Vagina (tissue), 2 donors: ENCODE measurements at regions not wholly inside any gene's neighbourhood (a gene's known extent, or its start where the extent isn't known, plus 50 kb on each side); places are given as distances from the start of the nearest gene placed in this dataset.

ENCODE experiments used
- DNase-seq, 2 donors: peaks; one replicate each; pipeline ENCODE4 v3.0.0-alpha.2; 2017; ENCODE audit errors: extremely low spot score in 2 of 2
- H3K27ac ChIP-seq: fragments of 200-600 bp; sonication (generic); one replicate; pipeline ENCODE4 v1.5.1; 2019
- H3K27me3 ChIP-seq: fragments of 200-600 bp; sonication (generic); one replicate; pipeline ENCODE4 v1.5.1; 2019
- H3K36me3 ChIP-seq, 2 donors: fragments of 200-600 bp; sonication (generic); one replicate each; pipeline ENCODE4 v1.5.1; 2017 to 2019
- H3K4me1 ChIP-seq: fragments of 200-600 bp; sonication (generic); one replicate; pipeline ENCODE4 v1.5.1; 2019
- H3K4me3 ChIP-seq, 2 donors: fragments of 200-600 bp; sonication (generic); 1 replicate in 1 of 2; 2 replicates in 1 of 2; pipeline ENCODE4 v1.5.1; 2016 to 2019
- H3K9me3 ChIP-seq: fragments of 200-600 bp; sonication (generic); one replicate; pipeline ENCODE4 v1.5.1; 2019
- CTCF ChIP-seq, 3 experiments: fragments of 450-650 bp in 2 of 3; fragments of 200-600 bp in 1 of 3; sonication (generic) in 1 of 3; IDR thresholded peaks; one replicate each; pipeline ENCODE4 v1.5.1; 2017 to 2019; ENCODE audit warnings: antibody characterized with exemption in 3 of 3, mild to moderate bottlenecking in 2 of 3, moderate library complexity in 2 of 3
- POLR2A ChIP-seq, 2 donors: fragments of 450-650 bp; IDR thresholded peaks; one replicate each; pipeline ENCODE4 v1.6.1; 2017; ENCODE audit warnings: antibody characterized with exemption in 2 of 2, mild to moderate bottlenecking in 2 of 2, moderate library complexity in 2 of 2
- POLR2AphosphoS5 ChIP-seq, 2 donors: sonication (generic); formaldehyde crosslinking; IDR thresholded peaks; one replicate each; pipeline ENCODE4 v1.9.0; 2017; ENCODE audit warnings: antibody characterized with exemption in 2 of 2, mild to moderate bottlenecking in 2 of 2, low read depth in 1 of 2; ENCODE audit not compliant: insufficient read depth in 1 of 2
- intact Hi-C: fragments of 100-400 bp; cut with DNase I; formaldehyde crosslinking; loops from one replicate; pipeline ENCODE4 v1.15.1; 2023

- no peak overlapping the region for H3K27ac ChIP-seq
- intact Hi-C loops: no loop called here
- no peaks in the 10 kb centered on the region for H3K9me3 ChIP-seq
- H3K36me3 ChIP-seq: no peaks in the 10 kb centered on the region
- DNase-seq: no peak
- no peak overlapping the region for H3K4me3 ChIP-seq
- no peaks in the 10 kb centered on the region for H3K27me3 ChIP-seq
- H3K4me1 ChIP-seq: no peaks in the 10 kb centered on the region
- TF ChIP-seq POLR2AphosphoS5 (IDR thresholded peaks at IDR 0.05; ENCODE audit: insufficient read depth in 1 of 2, low read depth in 1 of 2) (no peak), CTCF (IDR thresholded peaks at IDR 0.05) (no peak), POLR2A (IDR thresholded peaks at IDR 0.05) (no peak)
Observed at GRCh38 chr15:47945872-47946650, 174.7 kb upstream of the SLC24A5 start.

GRCh38 chr15:47949815-47950214, 171.0 kb upstream of the SLC24A5 start:
- Histone ChIP-seq H3K27ac (no peak overlapping the region), H3K27me3 (no peaks in the 10 kb centered on the region), H3K4me3 (no peak overlapping the region), H3K9me3 (no peaks in the 10 kb centered on the region), H3K4me1 (no peaks in the 10 kb centered on the region), H3K36me3 (no peaks in the 10 kb centered on the region)
- intact Hi-C loops: no loop called here
- TF ChIP-seq CTCF (IDR thresholded peaks at IDR 0.05) (no peak), POLR2A (IDR thresholded peaks at IDR 0.05) (no peak), POLR2AphosphoS5 (IDR thresholded peaks at IDR 0.05; ENCODE audit: insufficient read depth in 1 of 2, low read depth in 1 of 2) (no peak)
- DNase-seq: no peak

- no peak overlapping the region for H3K4me3 ChIP-seq
- DNase-seq: no peak
- H3K9me3 ChIP-seq: no peaks in the 10 kb centered on the region
- H3K4me1 ChIP-seq: no peaks in the 10 kb centered on the region
- no peaks in the 10 kb centered on the region for H3K27me3 ChIP-seq
- H3K36me3 ChIP-seq: no peaks in the 10 kb centered on the region
- intact Hi-C loops: no loop called here
- TF ChIP-seq POLR2A (IDR thresholded peaks at IDR 0.05): no peak
- TF ChIP-seq CTCF (IDR thresholded peaks at IDR 0.05): no peak
- TF ChIP-seq POLR2AphosphoS5 (IDR thresholded peaks at IDR 0.05; ENCODE audit: insufficient read depth in 1 of 2, low read depth in 1 of 2): no peak
- no peak overlapping the region for H3K27ac ChIP-seq
Observed at GRCh38 chr15:47950447-47950846, 170.3 kb upstream of the SLC24A5 start.

- no peak for DNase-seq
- H3K4me1 ChIP-seq: no peaks in the 10 kb centered on the region
- H3K4me3 ChIP-seq: no peak overlapping the region
- H3K27ac ChIP-seq: no peak overlapping the region
- TF ChIP-seq CTCF (IDR thresholded peaks at IDR 0.05) (no peak), POLR2A (IDR thresholded peaks at IDR 0.05) (no peak), POLR2AphosphoS5 (IDR thresholded peaks at IDR 0.05; ENCODE audit: insufficient read depth in 1 of 2, low read depth in 1 of 2) (no peak)
- H3K36me3 ChIP-seq: no peaks in the 10 kb centered on the region
- intact Hi-C loops: no loop called here
- H3K27me3 ChIP-seq: no peaks in the 10 kb centered on the region
- no peaks in the 10 kb centered on the region for H3K9me3 ChIP-seq
Observed at GRCh38 chr15:47951781-47952180, 169.0 kb upstream of the SLC24A5 start.

DNA sequence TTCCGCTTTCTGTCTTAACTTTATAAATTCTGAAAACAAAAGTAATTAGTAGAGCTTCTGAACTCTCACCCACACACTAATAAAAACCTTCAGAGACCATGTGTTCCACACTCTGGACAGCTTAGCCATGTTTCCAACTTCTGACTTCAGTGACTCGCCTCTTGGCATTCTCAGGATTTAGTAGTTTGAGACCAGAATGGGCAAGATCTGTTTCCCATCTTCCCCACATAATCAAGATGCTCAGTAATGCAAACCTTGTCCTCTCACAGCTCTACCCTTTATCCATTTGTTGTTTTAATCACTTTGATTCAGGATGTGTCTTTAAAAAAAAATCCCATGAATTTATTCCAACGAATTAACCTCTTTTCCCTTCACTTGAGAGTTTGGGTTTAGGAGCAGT, 166.6 kb upstream of the SLC24A5 start:
- Histone ChIP-seq H3K27me3 (no peaks in the 10 kb centered on the region), H3K4me1 (no peaks in the 10 kb centered on the region), H3K4me3 (no peak overlapping the region), H3K36me3 (no peaks in the 10 kb centered on the region), H3K9me3 (no peaks in the 10 kb centered on the region), H3K27ac (no peak overlapping the region)
- no peak for TF ChIP-seq POLR2A (IDR thresholded peaks at IDR 0.05)
- TF ChIP-seq CTCF (IDR thresholded peaks at IDR 0.05): no peak
- TF ChIP-seq POLR2AphosphoS5 (IDR thresholded peaks at IDR 0.05; ENCODE audit: insufficient read depth in 1 of 2, low read depth in 1 of 2): no peak
- intact Hi-C loops: no loop called here
- no peak for DNase-seq
